ENCODE measurements at regions not wholly inside any gene's neighbourhood (a gene's known extent, or its start where the extent isn't known, plus 50 kb on each side); places are given as distances from the start of the nearest gene placed in this dataset.
A peak's percentile ranks its signal among the peaks of the same experiment; 100 is the strongest.

DNA sequence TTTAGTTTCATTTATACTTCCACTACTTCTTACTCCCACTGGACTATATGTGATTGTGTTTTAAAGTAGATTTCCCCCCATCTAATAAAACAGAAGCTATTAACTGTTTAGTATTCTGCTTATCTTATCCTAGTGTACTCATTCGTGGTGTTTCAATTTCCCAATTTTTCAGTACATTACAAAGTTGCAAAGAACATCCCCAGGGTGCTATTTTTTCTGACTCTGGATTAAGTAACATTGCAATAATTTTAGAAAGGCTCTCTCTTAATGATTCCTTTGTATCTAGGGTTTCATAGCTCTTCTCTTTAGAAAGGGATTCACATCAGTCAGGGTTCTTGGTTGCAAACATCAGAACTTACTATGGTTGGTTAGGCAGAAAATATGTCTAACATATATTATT, 317.9 kb upstream of the DIPK2B start:
- no peaks in the 10 kb centered on the region for H3K36me3 ChIP-seq
- DNase-seq: no peak
- intact Hi-C loops (cut with DNase I; ENCODE audit: low total_unique reads) (no loop called here), in situ Hi-C loops (cut with MboI; ENCODE audit: low pct_ligation_motif_present in 1 of 4, low pct_unique_long_range_greater_than_20kb in 1 of 4, low sequenced_read_pairs in 3 of 4) (loop anchor here in 3 of 4 donors (10.0 to 25.0 kb wide), 4 partner anchors 244 to 869 kb away; no protein-coding TSS in a partner anchor)
- TF ChIP-seq, protein P1, sequence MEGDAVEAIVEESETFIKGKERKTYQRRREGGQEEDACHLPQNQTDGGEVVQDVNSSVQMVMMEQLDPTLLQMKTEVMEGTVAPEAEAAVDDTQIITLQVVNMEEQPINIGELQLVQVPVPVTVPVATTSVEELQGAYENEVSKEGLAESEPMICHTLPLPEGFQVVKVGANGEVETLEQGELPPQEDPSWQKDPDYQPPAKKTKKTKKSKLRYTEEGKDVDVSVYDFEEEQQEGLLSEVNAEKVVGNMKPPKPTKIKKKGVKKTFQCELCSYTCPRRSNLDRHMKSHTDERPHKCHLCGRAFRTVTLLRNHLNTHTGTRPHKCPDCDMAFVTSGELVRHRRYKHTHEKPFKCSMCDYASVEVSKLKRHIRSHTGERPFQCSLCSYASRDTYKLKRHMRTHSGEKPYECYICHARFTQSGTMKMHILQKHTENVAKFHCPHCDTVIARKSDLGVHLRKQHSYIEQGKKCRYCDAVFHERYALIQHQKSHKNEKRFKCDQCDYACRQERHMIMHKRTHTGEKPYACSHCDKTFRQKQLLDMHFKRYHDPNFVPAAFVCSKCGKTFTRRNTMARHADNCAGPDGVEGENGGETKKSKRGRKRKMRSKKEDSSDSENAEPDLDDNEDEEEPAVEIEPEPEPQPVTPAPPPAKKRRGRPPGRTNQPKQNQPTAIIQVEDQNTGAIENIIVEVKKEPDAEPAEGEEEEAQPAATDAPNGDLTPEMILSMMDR (IDR thresholded peaks at IDR 0.05): no peak
- no peak for TF ChIP-seq EP300 (IDR thresholded peaks at IDR 0.05; ENCODE audit: low read depth)
- no peak for TF ChIP-seq POLR2AphosphoS5 (IDR thresholded peaks at IDR 0.05)
- no peak for TF ChIP-seq POLR2A (IDR thresholded peaks at IDR 0.05)
- 49 to 89% methylated on average over 1 of the region's 1 CpG for WGBS, 2 donors (ENCODE audit: low coverage in 1 of 2)
- H3K4me1 ChIP-seq: peaks cover 0 to 2% (median 0%) of the 10 kb centered on the region in 4 donors
- H3K4me3 ChIP-seq: no peak overlapping the region
- no peaks in the 10 kb centered on the region for H3K9me3 ChIP-seq
- no peaks in the 10 kb centered on the region for H3K27me3 ChIP-seq
- H3K27ac ChIP-seq: no peak overlapping the region

DNA sequence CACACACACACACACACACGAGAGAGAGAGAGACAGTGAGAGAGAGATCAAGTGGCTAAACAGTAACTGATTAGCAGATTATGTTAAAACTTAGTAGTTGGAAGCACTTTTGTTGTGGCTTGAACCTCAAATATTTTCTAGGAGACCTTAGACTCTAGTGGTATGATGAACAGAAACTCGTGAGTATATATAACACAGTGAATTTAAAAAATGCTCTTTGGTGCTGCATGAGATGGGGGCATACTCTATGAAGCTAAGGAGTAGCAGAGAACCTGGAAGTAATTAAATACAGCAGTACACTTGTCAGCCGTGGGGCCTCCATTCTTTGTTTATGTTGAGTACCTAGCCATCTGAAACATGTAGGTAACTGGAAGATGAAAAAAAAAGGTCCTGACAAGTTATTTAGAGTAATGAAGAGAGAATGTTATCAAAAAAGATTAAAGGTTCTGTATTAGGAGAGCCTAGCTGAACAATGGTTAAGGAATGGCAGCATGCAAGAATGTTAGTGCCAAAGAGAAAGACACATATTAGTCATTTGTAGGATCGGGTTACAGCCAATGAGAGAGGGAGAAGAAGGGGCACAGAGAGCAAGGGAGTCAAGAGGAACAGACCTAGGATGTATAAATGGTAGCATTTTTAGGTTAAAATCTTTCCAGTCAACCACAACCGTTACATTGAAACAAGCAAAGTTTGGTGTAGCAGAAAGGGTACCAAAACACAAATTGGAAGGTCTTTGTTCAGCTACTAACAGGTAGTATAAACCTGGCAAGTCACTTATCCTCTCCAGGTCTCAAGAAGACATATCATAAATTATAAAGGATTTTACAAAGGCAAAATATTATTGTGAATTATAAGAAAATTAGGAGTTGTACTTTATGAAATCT, 316.7 kb upstream of the DIPK2B start:
- Histone ChIP-seq H3K4me1 (peaks cover 0 to 2% (median 0%) of the 10 kb centered on the region in 4 donors), H3K36me3 (no peaks in the 10 kb centered on the region), H3K27me3 (no peaks in the 10 kb centered on the region), H3K9me3 (no peaks in the 10 kb centered on the region), H3K4me3 (no peak overlapping the region), H3K27ac (no peak overlapping the region)
- TF ChIP-seq, protein P1 (IDR thresholded peaks at IDR 0.05): no peak
- TF ChIP-seq POLR2A (IDR thresholded peaks at IDR 0.05) (no peak), EP300 (IDR thresholded peaks at IDR 0.05; ENCODE audit: low read depth) (no peak), POLR2AphosphoS5 (IDR thresholded peaks at IDR 0.05) (no peak)
- in situ Hi-C loops (cut with MboI; ENCODE audit: low pct_ligation_motif_present in 1 of 4, low pct_unique_long_range_greater_than_20kb in 1 of 4, low sequenced_read_pairs in 3 of 4) (loop anchor here in 3 of 4 donors (10.0 to 25.0 kb wide), 4 partner anchors 245 to 870 kb away; no protein-coding TSS in a partner anchor), intact Hi-C loops (cut with DNase I; ENCODE audit: low total_unique reads) (no loop called here)
- 51% methylated on average over 5 of the region's 5 CpGs; no CpG with 5 or more reads in 1 of the 2 donors for WGBS, 2 donors (ENCODE audit: low coverage in 1 of 2)
- no peak for DNase-seq

DNA sequence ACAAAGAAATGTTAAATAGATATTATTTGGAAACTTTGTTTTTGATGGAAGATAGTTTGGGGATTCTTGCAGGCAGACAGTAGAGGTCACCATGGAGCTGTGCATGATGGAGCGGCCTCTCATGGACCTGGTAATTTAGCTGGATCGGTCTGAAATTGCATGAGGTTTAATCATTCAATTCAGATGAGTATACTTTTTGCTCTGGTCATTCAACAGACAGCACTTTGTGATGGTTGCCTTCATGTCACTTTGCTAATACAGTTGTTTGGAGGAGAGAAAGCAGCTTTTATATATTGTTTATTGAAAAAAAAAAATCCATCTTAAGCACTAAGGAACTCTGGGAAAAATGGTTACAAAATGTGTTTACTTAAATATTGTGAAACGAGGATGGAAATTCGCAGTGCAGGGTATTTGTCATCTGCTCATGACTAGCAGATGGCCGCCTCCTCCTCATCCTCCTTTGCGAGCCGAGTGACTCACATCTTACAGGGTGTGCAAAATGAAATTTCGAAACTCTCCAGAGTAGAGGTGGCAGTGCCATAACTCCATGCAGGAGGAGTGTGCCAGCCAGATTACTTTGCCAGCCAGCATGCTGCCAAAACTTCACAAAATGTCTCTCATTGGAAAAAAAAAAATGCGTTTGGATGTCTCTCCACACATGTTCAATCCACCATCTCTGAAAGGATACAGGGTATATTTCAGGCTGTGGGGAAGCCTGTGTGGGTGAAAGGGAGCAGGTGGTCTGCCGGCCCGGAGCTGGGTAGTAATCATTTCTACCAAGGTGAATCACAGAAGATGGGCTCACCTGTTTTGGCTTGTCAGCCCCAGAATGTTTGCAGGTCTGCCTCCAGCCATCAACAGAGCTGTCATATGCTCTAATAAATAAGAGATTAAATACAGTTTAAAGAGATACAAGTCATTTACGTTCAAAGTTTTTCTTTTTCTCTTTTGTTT, 314.9 kb upstream of the DIPK2B start:
- H3K27ac ChIP-seq: peak overlapping the region; percentile 15 to 50 (median 33)
- in situ Hi-C loops (cut with MboI; ENCODE audit: low pct_ligation_motif_present in 1 of 4, low pct_unique_long_range_greater_than_20kb in 1 of 4, low sequenced_read_pairs in 3 of 4) (loop anchor here in 3 of 4 donors (10.0 to 25.0 kb wide), 4 partner anchors 247 to 872 kb away; no protein-coding TSS in a partner anchor), intact Hi-C loops (cut with DNase I; ENCODE audit: low total_unique reads) (no loop called here)
- peaks cover 0 to 2% (median 0%) of the 10 kb centered on the region in 4 donors for H3K4me1 ChIP-seq
- no peak overlapping the region for H3K4me3 ChIP-seq
- TF ChIP-seq POLR2AphosphoS5 (IDR thresholded peaks at IDR 0.05) (peak; percentile 30 to 79 (median 54)), POLR2A (IDR thresholded peaks at IDR 0.05) (no peak), EP300 (IDR thresholded peaks at IDR 0.05; ENCODE audit: low read depth) (no peak)
- TF ChIP-seq, protein P1 (IDR thresholded peaks at IDR 0.05): peak; percentile 29 to 50 (median 41)
- H3K36me3 ChIP-seq: no peaks in the 10 kb centered on the region
- WGBS, 2 donors (ENCODE audit: low coverage in 1 of 2): 8 to 35% methylated on average over 2 to 12 of the region's 12 CpGs
- H3K9me3 ChIP-seq: no peaks in the 10 kb centered on the region
- no peaks in the 10 kb centered on the region for H3K27me3 ChIP-seq
- DNase-seq: peak; percentile 43

Data from transverse colon (tissue), 4 donors.